ENCODE measurements at regions not wholly inside any gene's neighbourhood (a gene's known extent, or its start where the extent isn't known, plus 50 kb on each side); places are given as distances from the start of the nearest gene placed in this dataset.

- TF ChIP-seq CTCF (IDR thresholded peaks at IDR 0.05; ENCODE audit: insufficient read depth, missing control alignments): no peak
- FAIRE-seq: peak; percentile 98
- no peak for DNase-seq (ENCODE audit: insufficient read length, low spot score)
These were observed 488.6 kb downstream of the BCL11A start for GRCh38 chr2:60064687-60065389.

GRCh38 chr2:60058781-60059180 is 494.7 kb downstream of the BCL11A start:
- no peak for FAIRE-seq
- no peak for TF ChIP-seq CTCF (IDR thresholded peaks at IDR 0.05; ENCODE audit: insufficient read depth, missing control alignments)
- DNase-seq (ENCODE audit: insufficient read length, low spot score): no peak

- DNase-seq (ENCODE audit: insufficient read length, low spot score) (no peak), FAIRE-seq (no peak)
- TF ChIP-seq CTCF (IDR thresholded peaks at IDR 0.05; ENCODE audit: insufficient read depth, missing control alignments): no peak
These were observed 498.7 kb downstream of the BCL11A start for GRCh38 chr2:60054571-60055340.

GRCh38 chr2:60053791-60054190 is 499.7 kb downstream of the BCL11A start:
- FAIRE-seq (no peak), DNase-seq (ENCODE audit: insufficient read length, low spot score) (no peak)
- TF ChIP-seq CTCF (IDR thresholded peaks at IDR 0.05; ENCODE audit: insufficient read depth, missing control alignments): no peak

- no peak for TF ChIP-seq CTCF (IDR thresholded peaks at IDR 0.05; ENCODE audit: insufficient read depth, missing control alignments)
- no peak for FAIRE-seq
- no peak for DNase-seq (ENCODE audit: insufficient read length, low spot score)
These were observed 500.9 kb downstream of the BCL11A start for GRCh38 chr2:60052601-60053000.

GRCh38 chr2:60051991-60052390 is 501.5 kb downstream of the BCL11A start:
- TF ChIP-seq CTCF (IDR thresholded peaks at IDR 0.05; ENCODE audit: insufficient read depth, missing control alignments): no peak
- DNase-seq (ENCODE audit: insufficient read length, low spot score) (no peak), FAIRE-seq (no peak)
